AG04450 (cell line): ENCODE measurements at regions not wholly inside any gene's neighbourhood (a gene's known extent, or its start where the extent isn't known, plus 50 kb on each side); places are given as distances from the start of the nearest gene placed in this dataset.

Experiments used
- CTCF ChIA-PET: fragments of 300-600, 350-600 bp; formaldehyde crosslinking; extraction: SDS; loops from one replicate; lab custom pipeline; 2022; ENCODE audit warnings: antibody characterized with exemption, inconsistent platforms; lab: Charles Lee
- POLR2A ChIA-PET: fragments of 350-600 bp; formaldehyde crosslinking; extraction: SDS; loops from one replicate; lab custom pipeline; 2021; ENCODE audit warnings: antibody characterized with exemption, inconsistent platforms; lab: Yijun Ruan, JAX
- DNase-seq: peaks from one replicate; pipeline ENCODE4 v3.0.0-alpha.2; 2011; ENCODE audit warnings: low read depth, low spot score
- H3K27ac ChIP-seq: one replicate; pipeline ENCODE4 v1.5.1; 2012; ENCODE audit warnings: low read depth, low read length, control low read depth
- H3K27me3 ChIP-seq: one replicate; pipeline ENCODE4 v1.6.0; 2012; ENCODE audit warnings: low read length; ENCODE audit not compliant: control insufficient read depth, insufficient read depth
- H3K4me3 ChIP-seq: 2 replicates; pipeline ENCODE4 v1.5.1; 2011; ENCODE audit warnings: mild to moderate bottlenecking, low read depth, low read length, control low read depth
- H3K9me3 ChIP-seq: 2 replicates; pipeline ENCODE4 v1.5.1; 2012; ENCODE audit warnings: low read length; ENCODE audit not compliant: control insufficient read depth, insufficient read depth
- TF ChIP-seq, protein P1 (sequence below): IDR thresholded peaks from 2 replicates; pipeline ENCODE4 v1.5.1; 2011; ENCODE audit warnings: low read depth, low read length, control low read depth, inconsistent platforms

DNA sequence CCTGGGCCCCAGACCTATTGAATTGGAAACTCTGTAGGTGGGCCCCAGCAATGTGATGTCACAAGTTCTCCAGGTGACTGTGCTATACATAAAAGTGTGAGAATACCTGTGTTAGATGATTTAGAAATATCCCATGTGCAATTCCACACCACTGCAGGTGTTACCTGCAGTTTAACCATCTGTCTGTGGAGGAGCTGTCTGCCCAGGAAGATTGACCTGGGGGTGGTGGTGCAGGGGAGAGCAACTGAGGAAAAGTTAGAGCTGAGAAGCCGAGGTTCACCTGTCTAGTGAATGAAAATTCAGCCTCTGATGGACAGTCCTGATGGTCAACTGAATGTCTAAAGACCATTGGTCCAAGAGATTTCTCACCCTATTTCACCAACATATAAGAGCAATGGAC lies 132.2 kb upstream of the SLC24A5 start:
- no peak overlapping the region for H3K4me3 ChIP-seq
- H3K9me3 ChIP-seq: no peaks in the 10 kb centered on the region
- ChIA-PET CTCF (interaction anchor here (0.6 to 10.7 kb wide), 25 partner anchors 13 to 798 kb away, joined by 3 to 227 read pairs (median 5); partner anchors contain the start of gene SEMA6D), POLR2A (interaction anchor here (0.8 kb wide), 1 partner anchor 271 kb away, joined by 3 read pairs; the partner anchor contains the start of gene SEMA6D)
- H3K27me3 ChIP-seq: no peaks in the 10 kb centered on the region
- no peak for DNase-seq
- TF ChIP-seq, protein P1, sequence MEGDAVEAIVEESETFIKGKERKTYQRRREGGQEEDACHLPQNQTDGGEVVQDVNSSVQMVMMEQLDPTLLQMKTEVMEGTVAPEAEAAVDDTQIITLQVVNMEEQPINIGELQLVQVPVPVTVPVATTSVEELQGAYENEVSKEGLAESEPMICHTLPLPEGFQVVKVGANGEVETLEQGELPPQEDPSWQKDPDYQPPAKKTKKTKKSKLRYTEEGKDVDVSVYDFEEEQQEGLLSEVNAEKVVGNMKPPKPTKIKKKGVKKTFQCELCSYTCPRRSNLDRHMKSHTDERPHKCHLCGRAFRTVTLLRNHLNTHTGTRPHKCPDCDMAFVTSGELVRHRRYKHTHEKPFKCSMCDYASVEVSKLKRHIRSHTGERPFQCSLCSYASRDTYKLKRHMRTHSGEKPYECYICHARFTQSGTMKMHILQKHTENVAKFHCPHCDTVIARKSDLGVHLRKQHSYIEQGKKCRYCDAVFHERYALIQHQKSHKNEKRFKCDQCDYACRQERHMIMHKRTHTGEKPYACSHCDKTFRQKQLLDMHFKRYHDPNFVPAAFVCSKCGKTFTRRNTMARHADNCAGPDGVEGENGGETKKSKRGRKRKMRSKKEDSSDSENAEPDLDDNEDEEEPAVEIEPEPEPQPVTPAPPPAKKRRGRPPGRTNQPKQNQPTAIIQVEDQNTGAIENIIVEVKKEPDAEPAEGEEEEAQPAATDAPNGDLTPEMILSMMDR: no peak
- H3K27ac ChIP-seq: no peak overlapping the region

DNA sequence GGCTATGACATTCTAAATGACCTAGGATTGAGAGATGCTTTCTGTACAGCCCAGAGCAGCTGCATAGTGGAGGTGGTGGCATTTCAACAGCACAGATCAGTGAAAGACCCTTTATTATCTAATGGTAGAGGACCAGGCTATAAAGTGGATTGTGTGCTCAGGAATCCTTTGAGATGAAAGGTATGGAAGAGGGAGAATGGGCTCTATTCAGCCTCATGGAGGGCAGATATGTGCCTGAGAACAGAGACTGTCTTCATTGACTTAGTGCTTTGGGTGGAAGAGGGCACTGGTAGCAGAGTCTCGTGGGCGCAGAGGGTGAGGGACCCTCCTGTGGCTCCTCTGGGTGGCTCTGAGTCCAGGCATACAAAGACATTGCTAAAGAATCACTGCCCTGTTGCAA lies 130.0 kb upstream of the SLC24A5 start:
- DNase-seq: no peak
- Histone ChIP-seq H3K27ac (no peak overlapping the region), H3K9me3 (no peaks in the 10 kb centered on the region), H3K27me3 (no peaks in the 10 kb centered on the region), H3K4me3 (no peak overlapping the region)
- ChIA-PET POLR2A (no interaction called here), CTCF (interaction anchor here (10.7 kb wide), 1 partner anchor 796 kb away, joined by 227 read pairs; no protein-coding TSS in a partner anchor)
- TF ChIP-seq, protein P1: no peak

DNA sequence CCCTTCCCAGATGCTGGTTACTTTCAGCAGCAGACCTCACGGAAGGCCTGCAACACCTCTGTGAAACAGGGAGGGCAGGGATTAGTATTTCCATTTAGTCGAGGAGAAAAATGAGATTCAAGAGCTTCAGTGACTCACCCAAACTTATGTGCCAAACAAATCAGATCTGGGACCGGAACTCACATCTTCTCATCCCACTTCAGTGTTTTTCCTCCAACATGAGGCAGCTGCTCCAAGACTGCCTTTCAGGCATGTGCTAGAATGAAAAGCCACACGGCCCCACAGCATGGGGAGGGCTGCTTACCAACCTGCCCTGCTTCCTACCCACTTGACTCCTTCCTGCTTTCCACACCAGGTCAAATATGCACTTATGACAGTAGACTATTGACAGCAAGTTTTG lies 129.4 kb upstream of the SLC24A5 start:
- no peak for DNase-seq
- ChIA-PET CTCF (interaction anchor here (10.7 kb wide), 1 partner anchor 796 kb away, joined by 227 read pairs; no protein-coding TSS in a partner anchor), POLR2A (no interaction called here)
- no peaks in the 10 kb centered on the region for H3K9me3 ChIP-seq
- TF ChIP-seq, protein P1: no peak
- no peak overlapping the region for H3K4me3 ChIP-seq
- no peaks in the 10 kb centered on the region for H3K27me3 ChIP-seq
- H3K27ac ChIP-seq: no peak overlapping the region

DNA sequence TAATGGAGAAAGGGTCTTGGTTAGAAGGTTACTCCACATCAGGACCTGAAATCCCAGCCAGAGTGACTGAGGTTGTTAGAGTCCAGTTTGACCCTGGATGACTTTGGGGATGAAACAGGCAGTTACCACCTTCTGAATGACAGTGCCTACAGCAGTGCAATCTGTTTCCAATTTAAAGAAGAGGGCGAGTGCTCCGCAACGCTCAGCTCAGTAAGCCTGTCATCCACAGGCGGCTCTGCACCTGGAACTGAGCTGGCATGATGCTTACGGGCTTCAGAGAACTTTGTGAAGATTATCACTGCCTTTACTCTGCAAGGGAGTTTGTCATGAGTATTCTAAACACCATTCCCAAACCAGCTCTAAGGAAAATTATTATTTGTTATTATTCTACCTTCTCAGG lies 127.7 kb upstream of the SLC24A5 start:
- CTCF ChIA-PET: interaction anchor here (1.0 kb wide), 1 partner anchor 797 kb away, joined by 3 read pairs; no protein-coding TSS in a partner anchor
- TF ChIP-seq, protein P1: no peak
- no peaks in the 10 kb centered on the region for H3K27me3 ChIP-seq
- H3K27ac ChIP-seq: no peak overlapping the region
- POLR2A ChIA-PET: no interaction called here
- no peak overlapping the region for H3K4me3 ChIP-seq
- no peaks in the 10 kb centered on the region for H3K9me3 ChIP-seq
- no peak for DNase-seq

DNA sequence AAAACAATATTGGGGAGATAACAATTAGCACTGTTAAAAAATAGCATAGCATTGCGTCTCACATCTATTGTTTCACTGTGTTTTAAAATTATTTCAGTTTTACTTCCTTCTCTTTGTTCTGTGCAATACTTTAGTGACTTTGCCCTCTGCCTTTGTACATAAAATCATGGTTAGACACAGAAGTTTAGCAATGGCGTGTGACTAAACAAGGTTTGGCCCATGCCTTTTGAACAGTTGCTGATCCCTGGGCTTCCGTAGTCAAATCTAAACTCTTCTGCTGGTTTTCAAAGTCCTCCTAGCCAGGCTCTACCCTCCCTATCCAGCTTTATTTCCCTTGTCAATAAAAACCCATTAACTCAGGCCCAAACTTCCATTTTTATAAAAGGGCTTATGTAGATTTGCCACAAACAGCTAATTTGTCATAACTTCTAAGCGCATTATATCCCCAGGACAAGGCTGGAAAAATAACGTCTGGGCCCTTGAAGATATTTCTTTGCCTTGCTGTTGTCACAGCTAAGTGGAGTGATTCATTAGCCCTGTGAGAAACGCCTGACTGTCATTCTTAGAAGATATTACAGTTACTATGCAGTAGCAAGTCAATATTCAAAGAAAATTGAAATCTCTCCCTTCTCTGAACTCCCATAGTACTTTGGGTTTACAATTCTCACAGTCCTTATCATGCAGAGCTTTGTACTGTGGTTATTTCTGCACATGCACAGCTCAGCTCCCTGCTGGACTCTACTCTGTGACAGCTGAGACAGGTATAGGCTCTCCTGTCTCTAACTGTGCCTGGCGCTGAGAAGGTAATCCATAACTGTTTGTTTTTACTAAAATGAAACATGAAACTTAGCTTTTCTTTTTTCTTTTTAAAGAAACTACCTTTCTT lies 123.4 kb upstream of the SLC24A5 start:
- CTCF ChIA-PET: no interaction called here
- TF ChIP-seq, protein P1: no peak
- Histone ChIP-seq H3K27me3 (no peaks in the 10 kb centered on the region), H3K27ac (no peak overlapping the region), H3K4me3 (no peak overlapping the region), H3K9me3 (no peaks in the 10 kb centered on the region)
- POLR2A ChIA-PET: no interaction called here
- no peak for DNase-seq
